DND-41 (cell line): ENCODE measurements at regions not wholly inside any gene's neighbourhood (a gene's known extent, or its start where the extent isn't known, plus 50 kb on each side); places are given as distances from the start of the nearest gene placed in this dataset.

ENCODE experiments used
- CTCF ChIP-seq: IDR thresholded peaks from 2 replicates; pipeline ENCODE4 v1.5.1; 2012; ENCODE audit warnings: borderline replicate concordance, low read length, moderate library complexity, mild to moderate bottlenecking; ENCODE audit not compliant: poor library complexity, severe bottlenecking; ENCODE audit errors: extremely low read depth
- EZH2 ChIP-seq: IDR thresholded peaks from 3 replicates; pipeline ENCODE4 v1.6.1; 2012; ENCODE audit warnings: borderline replicate concordance, low read depth, mild to moderate bottlenecking, moderate library complexity, low read length, inconsistent platforms; ENCODE audit not compliant: severe bottlenecking

GRCh38 chr2:176599796-176600485, 330.7 kb downstream of the MTX2 start:
- TF ChIP-seq CTCF (no peak), EZH2 (no peak)
